ENCODE measurements at regions not wholly inside any gene's neighbourhood (a gene's known extent, or its start where the extent isn't known, plus 50 kb on each side); places are given as distances from the start of the nearest gene placed in this dataset.

DNA sequence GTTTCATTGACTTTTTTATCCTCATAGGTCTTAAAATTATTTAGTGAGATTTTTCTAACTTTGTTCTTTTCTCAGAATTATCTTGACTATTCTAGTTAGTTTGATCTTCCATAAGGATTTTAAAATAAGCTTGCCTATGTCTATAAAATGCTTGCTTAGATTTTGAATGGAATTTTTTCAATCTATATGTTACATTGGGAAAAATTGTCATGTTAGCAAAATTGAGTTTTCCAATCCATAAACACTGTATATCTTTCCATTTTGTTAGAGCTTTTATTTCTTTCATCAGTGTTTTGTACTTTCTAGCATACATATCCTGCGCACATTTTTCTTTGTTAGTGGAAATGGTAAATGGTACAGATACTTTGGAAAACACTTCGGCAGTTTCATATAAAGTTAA, 312.9 kb downstream of the PDHA2 start:
- CTCF ChIA-PET, result no interaction called here
- FAIRE-seq, result no peak

More for the DNA sequence above, 312.9 kb downstream of the PDHA2 start:
- dilution Hi-C loops (cut with MboI; ENCODE audit: extremely low pct_ligation_motif_present, low sequenced_read_pairs), result no loop called here
- POLR2A ChIA-PET, result no interaction called here
- DNase-seq (ENCODE audit: low read depth, low spot score), result no peak
- TF ChIP-seq, protein P1, sequence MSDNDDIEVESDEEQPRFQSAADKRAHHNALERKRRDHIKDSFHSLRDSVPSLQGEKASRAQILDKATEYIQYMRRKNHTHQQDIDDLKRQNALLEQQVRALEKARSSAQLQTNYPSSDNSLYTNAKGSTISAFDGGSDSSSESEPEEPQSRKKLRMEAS (IDR thresholded peaks at IDR 0.05; ENCODE audit: insufficient read depth, insufficient read length), result no peak
- TF ChIP-seq JUN (IDR thresholded peaks at IDR 0.05; ENCODE audit: borderline replicate concordance, insufficient read depth, insufficient read length, low read depth), result no peak
- TF ChIP-seq EZH2 (IDR thresholded peaks at IDR 0.05; ENCODE audit: borderline replicate concordance, low read depth, low read length, severe bottlenecking), result no peak
- no peak for TF ChIP-seq FOS (IDR thresholded peaks at IDR 0.05; ENCODE audit: borderline replicate concordance, insufficient read depth, low read length)
- TF ChIP-seq GATA2 (IDR thresholded peaks at IDR 0.05; ENCODE audit: insufficient read depth, insufficient read length, low read depth, low read length), result no peak
- no peak for TF ChIP-seq MYC (IDR thresholded peaks at IDR 0.05; ENCODE audit: low read depth, low read length)
- no peak for TF ChIP-seq POLR2AphosphoS5 (IDR thresholded peaks at IDR 0.05; ENCODE audit: insufficient read depth, low read depth, low read length)
- TF ChIP-seq, protein P2, sequence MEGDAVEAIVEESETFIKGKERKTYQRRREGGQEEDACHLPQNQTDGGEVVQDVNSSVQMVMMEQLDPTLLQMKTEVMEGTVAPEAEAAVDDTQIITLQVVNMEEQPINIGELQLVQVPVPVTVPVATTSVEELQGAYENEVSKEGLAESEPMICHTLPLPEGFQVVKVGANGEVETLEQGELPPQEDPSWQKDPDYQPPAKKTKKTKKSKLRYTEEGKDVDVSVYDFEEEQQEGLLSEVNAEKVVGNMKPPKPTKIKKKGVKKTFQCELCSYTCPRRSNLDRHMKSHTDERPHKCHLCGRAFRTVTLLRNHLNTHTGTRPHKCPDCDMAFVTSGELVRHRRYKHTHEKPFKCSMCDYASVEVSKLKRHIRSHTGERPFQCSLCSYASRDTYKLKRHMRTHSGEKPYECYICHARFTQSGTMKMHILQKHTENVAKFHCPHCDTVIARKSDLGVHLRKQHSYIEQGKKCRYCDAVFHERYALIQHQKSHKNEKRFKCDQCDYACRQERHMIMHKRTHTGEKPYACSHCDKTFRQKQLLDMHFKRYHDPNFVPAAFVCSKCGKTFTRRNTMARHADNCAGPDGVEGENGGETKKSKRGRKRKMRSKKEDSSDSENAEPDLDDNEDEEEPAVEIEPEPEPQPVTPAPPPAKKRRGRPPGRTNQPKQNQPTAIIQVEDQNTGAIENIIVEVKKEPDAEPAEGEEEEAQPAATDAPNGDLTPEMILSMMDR (IDR thresholded peaks at IDR 0.05; ENCODE audit: extremely low read depth in 1 of 2, insufficient read depth in 1 of 2, low read depth in 1 of 2, low read length in 2 of 2), result no peak
- TF ChIP-seq POLR2A (IDR thresholded peaks at IDR 0.05; ENCODE audit: low read depth, low read length), result no peak
- no peaks in the 10 kb centered on the region for H3K9me1 ChIP-seq (replicated peaks; ENCODE audit: control insufficient read depth, extremely low read depth, insufficient read depth, low read length)
- H3K79me2 ChIP-seq (ENCODE audit: control insufficient read depth, insufficient read depth, low read length), result no peaks in the 10 kb centered on the region
- no peaks in the 10 kb centered on the region for H3K36me3 ChIP-seq (ENCODE audit: control insufficient read depth in 2 of 2, extremely low read depth in 1 of 2, insufficient read depth in 2 of 2, low read length in 2 of 2)
- no peaks in the 10 kb centered on the region for H4K20me1 ChIP-seq (replicated peaks; ENCODE audit: control insufficient read depth, extremely low read depth, insufficient read depth, low read length)
- no TSS peak for BruUV-seq (replicated peaks)
- no peak overlapping the region for H3K4me2 ChIP-seq (ENCODE audit: insufficient read depth, low read length)
- H3K4me1 ChIP-seq (ENCODE audit: control insufficient read depth, extremely low read depth, insufficient read depth, low read length), result no peaks in the 10 kb centered on the region
- H2AFZ ChIP-seq (ENCODE audit: low read depth, low read length), result no peak overlapping the region
- H3K27me3 ChIP-seq (ENCODE audit: control insufficient read depth in 2 of 2, insufficient read depth in 2 of 2, low read length in 2 of 2), result no peaks in the 10 kb centered on the region
- H3K9ac ChIP-seq (replicated peaks; ENCODE audit: extremely low read depth, insufficient read depth, low read length), result no peak overlapping the region
- H3K27ac ChIP-seq (ENCODE audit: insufficient read depth, low read depth, low read length), result no peak overlapping the region
- intact Hi-C loops (cut with micrococcal nuclease), result no loop called here
- no peaks in the 10 kb centered on the region for H3K9me3 ChIP-seq (replicated peaks; ENCODE audit: control insufficient read depth, insufficient read depth, low read length)
- no peak overlapping the region for H3K4me3 ChIP-seq (replicated peaks in 1 of 3; ENCODE audit: insufficient read depth in 1 of 3, low read depth in 1 of 3, low read length in 3 of 3)
